ENCODE measurements at regions not wholly inside any gene's neighbourhood (a gene's known extent, or its start where the extent isn't known, plus 50 kb on each side); places are given as distances from the start of the nearest gene placed in this dataset.

DNA sequence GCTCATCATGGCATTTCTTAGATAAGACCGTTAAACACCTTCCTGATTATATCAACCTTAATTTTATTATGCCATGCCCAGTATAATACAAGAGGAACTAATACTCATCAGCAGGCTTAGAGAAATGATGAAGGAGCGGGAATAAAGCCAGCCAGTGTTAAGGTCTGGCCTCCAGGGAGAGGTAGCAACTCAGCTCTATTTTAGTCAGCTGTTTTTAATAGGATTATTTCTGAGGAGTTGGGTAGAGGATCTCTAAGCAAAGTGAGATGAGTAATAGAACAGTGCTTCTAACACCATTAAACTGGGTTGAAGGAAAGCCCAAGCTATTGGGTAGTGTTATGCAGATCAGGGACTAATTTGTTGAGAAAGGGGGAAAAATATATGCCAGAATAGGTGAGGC lies 921.5 kb downstream of the TTLL7 start:
- TF ChIP-seq, protein P1, sequence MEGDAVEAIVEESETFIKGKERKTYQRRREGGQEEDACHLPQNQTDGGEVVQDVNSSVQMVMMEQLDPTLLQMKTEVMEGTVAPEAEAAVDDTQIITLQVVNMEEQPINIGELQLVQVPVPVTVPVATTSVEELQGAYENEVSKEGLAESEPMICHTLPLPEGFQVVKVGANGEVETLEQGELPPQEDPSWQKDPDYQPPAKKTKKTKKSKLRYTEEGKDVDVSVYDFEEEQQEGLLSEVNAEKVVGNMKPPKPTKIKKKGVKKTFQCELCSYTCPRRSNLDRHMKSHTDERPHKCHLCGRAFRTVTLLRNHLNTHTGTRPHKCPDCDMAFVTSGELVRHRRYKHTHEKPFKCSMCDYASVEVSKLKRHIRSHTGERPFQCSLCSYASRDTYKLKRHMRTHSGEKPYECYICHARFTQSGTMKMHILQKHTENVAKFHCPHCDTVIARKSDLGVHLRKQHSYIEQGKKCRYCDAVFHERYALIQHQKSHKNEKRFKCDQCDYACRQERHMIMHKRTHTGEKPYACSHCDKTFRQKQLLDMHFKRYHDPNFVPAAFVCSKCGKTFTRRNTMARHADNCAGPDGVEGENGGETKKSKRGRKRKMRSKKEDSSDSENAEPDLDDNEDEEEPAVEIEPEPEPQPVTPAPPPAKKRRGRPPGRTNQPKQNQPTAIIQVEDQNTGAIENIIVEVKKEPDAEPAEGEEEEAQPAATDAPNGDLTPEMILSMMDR (IDR thresholded peaks at IDR 0.05) = no peak
- TF ChIP-seq POLR2A (IDR thresholded peaks at IDR 0.05) (no peak), EP300 (IDR thresholded peaks at IDR 0.05) (no peak)
